H1 (cell line): ENCODE measurements at regions not wholly inside any gene's neighbourhood (a gene's known extent, or its start where the extent isn't known, plus 50 kb on each side); places are given as distances from the start of the nearest gene placed in this dataset.

Experiments used
- CREB1 ChIP-seq: IDR thresholded peaks from 2 replicates; pipeline ENCODE4 v1.6.1; 2012; ENCODE audit warnings: inconsistent platforms
- HDAC2 ChIP-seq, 2 experiments: fragments of 300-600 bp in 1 of 2; sonication (generic) in 1 of 2; IDR thresholded peaks; 2 replicates each; pipeline ENCODE4 v1.6.1; 2011 to 2012; ENCODE audit warnings: low read depth in 2 of 2, low read length in 2 of 2, mild to moderate bottlenecking in 2 of 2, moderate library complexity in 2 of 2, borderline replicate concordance in 1 of 2, inconsistent platforms in 1 of 2
- RAD21 ChIP-seq, 2 experiments: IDR thresholded peaks in 1 of 2; conservative IDR thresholded peaks in 1 of 2; 2 replicates each; pipeline ENCODE4 v1.6.1; 2011; ENCODE audit warnings: low read depth in 2 of 2, low read length in 2 of 2, improper control_type of control experiment in 1 of 2, inconsistent platforms in 1 of 2, mild to moderate bottlenecking in 1 of 2, moderate library complexity in 1 of 2
- TEAD4 ChIP-seq: IDR thresholded peaks from 2 replicates; pipeline ENCODE4 v1.6.1; 2012; ENCODE audit warnings: low read depth, low read length, inconsistent platforms, mixed read lengths
- YY1 ChIP-seq: IDR thresholded peaks from 2 replicates; pipeline ENCODE4 v1.6.1; 2011; ENCODE audit warnings: low read depth, mild to moderate bottlenecking, low read length

- TF ChIP-seq RAD21 (IDR thresholded peaks at IDR 0.05 in 1 of 2, conservative IDR thresholded peaks at IDR 0.05 in 1 of 2; ENCODE audit: low read depth in 2 of 2, low read length in 2 of 2) (no peak), HDAC2 (IDR thresholded peaks at IDR 0.05; ENCODE audit: borderline replicate concordance in 1 of 2, low read depth in 2 of 2, low read length in 2 of 2) (no peak), TEAD4 (no peak), CREB1 (no peak), YY1 (no peak)
These were observed 1526.1 kb downstream of the STIM2 start (continued) for GRCh38 chr4:28386776-28387175.
